ENCODE measurements at regions not wholly inside any gene's neighbourhood (a gene's known extent, or its start where the extent isn't known, plus 50 kb on each side); places are given as distances from the start of the nearest gene placed in this dataset.
"Not testable (repeated sequence)": the region's sequence is repeated elsewhere in the genome, so short reads cannot be mapped to it uniquely, and the experiment has no call there.

- Mint-ChIP-seq H3K4me3 (no peak overlapping the region), H3K27ac (no peak overlapping the region), H3K4me1 (no peaks in the 10 kb centered on the region), H3K36me3 (no peaks in the 10 kb centered on the region), H3K27me3 (ENCODE audit: low read depth in 3 of 3) (no peaks in the 10 kb centered on the region), H3K9me3 (peaks cover 0 to 10% (median 5%) of the 10 kb centered on the region in 6 donors)
- DNase-seq = no peak
These were observed 956.3 kb upstream of the SLC39A10 start for GRCh38 chr2:194700726-194701125.

GRCh38 chr2:194700116-194700515 is 956.9 kb upstream of the SLC39A10 start:
- no peak overlapping the region for H3K4me3 Mint-ChIP-seq
- no peaks in the 10 kb centered on the region for H3K27me3 Mint-ChIP-seq (ENCODE audit: low read depth in 3 of 3)
- H3K36me3 Mint-ChIP-seq = no peaks in the 10 kb centered on the region
- no peak overlapping the region for H3K27ac Mint-ChIP-seq
- H3K4me1 Mint-ChIP-seq = no peaks in the 10 kb centered on the region
- H3K9me3 Mint-ChIP-seq = peaks cover 0 to 10% (median 5%) of the 10 kb centered on the region in 6 donors
- DNase-seq = no peak

GRCh38 chr2:194698012-194698411 is 959.0 kb upstream of the SLC39A10 start:
- H3K27ac Mint-ChIP-seq = no peak overlapping the region
- H3K4me1 Mint-ChIP-seq = no peaks in the 10 kb centered on the region
- no peaks in the 10 kb centered on the region for H3K36me3 Mint-ChIP-seq

GRCh38 chr2:194697439-194697838 is 959.6 kb upstream of the SLC39A10 start:
- Mint-ChIP-seq H3K9me3 (peaks cover 4 to 14% (median 7%) of the 10 kb centered on the region in 6 donors), H3K4me1 (no peaks in the 10 kb centered on the region), H3K4me3 (no peak overlapping the region), H3K27ac (no peak overlapping the region), H3K27me3 (ENCODE audit: low read depth in 3 of 3) (no peaks in the 10 kb centered on the region), H3K36me3 (no peaks in the 10 kb centered on the region)
- no peak for DNase-seq

More at GRCh38 chr2:194698012-194698411, 959.0 kb upstream of the SLC39A10 start:
- Mint-ChIP-seq H3K4me3 (no peak overlapping the region), H3K27me3 (ENCODE audit: low read depth in 3 of 3) (no peaks in the 10 kb centered on the region), H3K9me3 (peaks cover 4 to 14% (median 7%) of the 10 kb centered on the region in 6 donors)
- no peak for DNase-seq

- no peak overlapping the region for H3K27ac Mint-ChIP-seq
- H3K4me1 Mint-ChIP-seq = no peaks in the 10 kb centered on the region
- H3K36me3 Mint-ChIP-seq = no peaks in the 10 kb centered on the region
- no peak for DNase-seq
- no peak overlapping the region for H3K4me3 Mint-ChIP-seq
- H3K9me3 Mint-ChIP-seq = peaks cover 4 to 14% (median 7%) of the 10 kb centered on the region in 6 donors
- H3K27me3 Mint-ChIP-seq (ENCODE audit: low read depth in 3 of 3) = no peaks in the 10 kb centered on the region
These were observed 960.3 kb upstream of the SLC39A10 start for GRCh38 chr2:194696690-194697089.

- DNase-seq = no peak
- Mint-ChIP-seq H3K4me1 (no peaks in the 10 kb centered on the region), H3K27ac (no peak overlapping the region), H3K9me3 (peaks cover 0 to 16% (median 5%) of the 10 kb centered on the region in 6 donors), H3K36me3 (peaks cover 0 to 4% (median 0%) of the 10 kb centered on the region in 3 donors), H3K27me3 (ENCODE audit: low read depth in 3 of 3) (no peaks in the 10 kb centered on the region), H3K4me3 (no peak overlapping the region)
These were observed 970.5 kb upstream of the SLC39A10 start for GRCh38 chr2:194686569-194686968.

GRCh38 chr2:194674043-194674442 is 983.0 kb upstream of the SLC39A10 start:
- Mint-ChIP-seq H3K27ac (no peak overlapping the region), H3K9me3 (peaks cover 0 to 8% (median 4%) of the 10 kb centered on the region in 6 donors), H3K4me1 (no peaks in the 10 kb centered on the region), H3K36me3 (no peaks in the 10 kb centered on the region), H3K4me3 (no peak overlapping the region), H3K27me3 (ENCODE audit: low read depth in 3 of 3) (no peaks in the 10 kb centered on the region)
- no peak for DNase-seq

GRCh38 chr2:194672994-194673393 is 984.0 kb upstream of the SLC39A10 start:
- H3K27me3 Mint-ChIP-seq (ENCODE audit: low read depth in 3 of 3) = no peaks in the 10 kb centered on the region
- peaks cover 0 to 10% (median 4%) of the 10 kb centered on the region in 6 donors for H3K9me3 Mint-ChIP-seq
- no peak for DNase-seq
- no peak overlapping the region for H3K27ac Mint-ChIP-seq
- no peaks in the 10 kb centered on the region for H3K36me3 Mint-ChIP-seq
- H3K4me1 Mint-ChIP-seq = no peaks in the 10 kb centered on the region
- H3K4me3 Mint-ChIP-seq = no peak overlapping the region

GRCh38 chr2:194661431-194661830 is 995.6 kb upstream of the SLC39A10 start:
- Mint-ChIP-seq H3K4me1 (no peaks in the 10 kb centered on the region), H3K36me3 (no peaks in the 10 kb centered on the region)

GRCh38 chr2:194639057-194639456 is 1018.0 kb upstream of the SLC39A10 start:
- not testable (repeated sequence) for DNase-seq; H3K36me3 Mint-ChIP-seq; H3K4me1 Mint-ChIP-seq; H3K27me3 Mint-ChIP-seq (ENCODE audit: low read depth in 3 of 3); H3K27ac Mint-ChIP-seq; H3K4me3 Mint-ChIP-seq
- peaks cover 11 to 35% (median 19%) of the 10 kb centered on the region in 6 donors for H3K9me3 Mint-ChIP-seq

More at GRCh38 chr2:194661431-194661830, 995.6 kb upstream of the SLC39A10 start:
- DNase-seq = no peak
- Mint-ChIP-seq H3K27ac (no peak overlapping the region), H3K9me3 (peaks cover 0 to 14% (median 5%) of the 10 kb centered on the region in 6 donors), H3K27me3 (ENCODE audit: low read depth in 3 of 3) (peaks cover 0 to 3% (median 0%) of the 10 kb centered on the region in 3 donors), H3K4me3 (no peak overlapping the region)

GRCh38 chr2:194621945-194622344 is 1035.1 kb upstream of the SLC39A10 start:
- no peaks in the 10 kb centered on the region for H3K27me3 Mint-ChIP-seq (ENCODE audit: low read depth in 3 of 3)
- no peaks in the 10 kb centered on the region for H3K4me1 Mint-ChIP-seq
- DNase-seq = no peak
- H3K9me3 Mint-ChIP-seq = peaks cover 4 to 27% (median 8%) of the 10 kb centered on the region in 6 donors
- no peaks in the 10 kb centered on the region for H3K36me3 Mint-ChIP-seq
- no peak overlapping the region for H3K4me3 Mint-ChIP-seq
- no peak overlapping the region for H3K27ac Mint-ChIP-seq

- H3K4me3 Mint-ChIP-seq = no peak overlapping the region
- no peaks in the 10 kb centered on the region for H3K36me3 Mint-ChIP-seq
- no peak overlapping the region for H3K27ac Mint-ChIP-seq
- H3K4me1 Mint-ChIP-seq = no peaks in the 10 kb centered on the region
- DNase-seq = no peak
- H3K9me3 Mint-ChIP-seq = peaks cover 5 to 27% (median 10%) of the 10 kb centered on the region in 6 donors
- H3K27me3 Mint-ChIP-seq (ENCODE audit: low read depth in 3 of 3) = no peaks in the 10 kb centered on the region
These were observed 1037.7 kb upstream of the SLC39A10 start for GRCh38 chr2:194619366-194619765.

GRCh38 chr2:194618432-194618831 is 1038.6 kb upstream of the SLC39A10 start:
- Mint-ChIP-seq H3K27me3 (ENCODE audit: low read depth in 3 of 3) (no peaks in the 10 kb centered on the region), H3K4me1 (no peaks in the 10 kb centered on the region), H3K9me3 (peaks cover 5 to 29% (median 10%) of the 10 kb centered on the region in 6 donors), H3K27ac (no peak overlapping the region), H3K4me3 (no peak overlapping the region), H3K36me3 (no peaks in the 10 kb centered on the region)
- DNase-seq = no peak

GRCh38 chr2:194616334-194616733 is 1040.7 kb upstream of the SLC39A10 start:
- H3K4me1 Mint-ChIP-seq = no peaks in the 10 kb centered on the region
- peaks cover 7 to 32% (median 14%) of the 10 kb centered on the region in 6 donors for H3K9me3 Mint-ChIP-seq
- no peaks in the 10 kb centered on the region for H3K36me3 Mint-ChIP-seq
- no peak overlapping the region for H3K4me3 Mint-ChIP-seq
- no peaks in the 10 kb centered on the region for H3K27me3 Mint-ChIP-seq (ENCODE audit: low read depth in 3 of 3)
- H3K27ac Mint-ChIP-seq = no peak overlapping the region
- DNase-seq = no peak

- no peak overlapping the region for H3K27ac Mint-ChIP-seq
- no peak for DNase-seq
- H3K4me3 Mint-ChIP-seq = no peak overlapping the region
- peaks cover 2 to 37% (median 15%) of the 10 kb centered on the region in 6 donors for H3K9me3 Mint-ChIP-seq
- no peaks in the 10 kb centered on the region for H3K4me1 Mint-ChIP-seq
- no peaks in the 10 kb centered on the region for H3K27me3 Mint-ChIP-seq (ENCODE audit: low read depth in 3 of 3)
- H3K36me3 Mint-ChIP-seq = no peaks in the 10 kb centered on the region
These were observed 1046.7 kb upstream of the SLC39A10 start for GRCh38 chr2:194610297-194610696.

Measured in immature natural killer cell (primary cell).